ENCODE measurements at regions not wholly inside any gene's neighbourhood (a gene's known extent, or its start where the extent isn't known, plus 50 kb on each side); places are given as distances from the start of the nearest gene placed in this dataset.

GRCh38 chr1:188364927-188365449, 1536.2 kb downstream of the PLA2G4A start:
- DNase-seq = no peak

- DNase-seq = no peak
Observed at GRCh38 chr1:188365874-188366273, 1537.1 kb downstream of the PLA2G4A start.

- DNase-seq = no peak
Observed at GRCh38 chr1:188367661-188368060, 1538.9 kb downstream of the PLA2G4A start.

GRCh38 chr1:188371295-188371806, 1542.6 kb downstream of the PLA2G4A start:
- DNase-seq = no peak

- DNase-seq = no peak
Observed at GRCh38 chr1:188372821-188373220, 1544.1 kb downstream of the PLA2G4A start.

GRCh38 chr1:188382851-188383250, 1554.1 kb downstream of the PLA2G4A start:
- DNase-seq = no peak

GRCh38 chr1:188386161-188386560, 1557.4 kb downstream of the PLA2G4A start:
- DNase-seq = no peak

- no peak for DNase-seq
Observed at GRCh38 chr1:188386666-188387065, 1557.9 kb downstream of the PLA2G4A start.

- DNase-seq = no peak
Observed at GRCh38 chr1:188394677-188395076, 1565.9 kb downstream of the PLA2G4A start.

- no peak for DNase-seq
Observed at GRCh38 chr1:188397521-188397920, 1568.8 kb downstream of the PLA2G4A start.

GRCh38 chr1:188402986-188403385, 1574.2 kb downstream of the PLA2G4A start:
- DNase-seq = no peak

GRCh38 chr1:188406636-188407035, 1577.9 kb downstream of the PLA2G4A start:
- DNase-seq = no peak

GRCh38 chr1:188420177-188420576, 1591.4 kb downstream of the PLA2G4A start:
- no peak for DNase-seq

GRCh38 chr1:188423073-188423472, 1594.3 kb downstream of the PLA2G4A start:
- DNase-seq = no peak

- DNase-seq = no peak
Observed at GRCh38 chr1:188424176-188424575, 1595.4 kb downstream of the PLA2G4A start.

GRCh38 chr1:188425687-188426086, 1596.9 kb downstream of the PLA2G4A start:
- no peak for DNase-seq

GRCh38 chr1:188426561-188426960, 1597.8 kb downstream of the PLA2G4A start:
- no peak for DNase-seq

GRCh38 chr1:188427642-188428041, 1598.9 kb downstream of the PLA2G4A start:
- no peak for DNase-seq

- no peak for DNase-seq
Observed at GRCh38 chr1:188429386-188429785, 1600.6 kb downstream of the PLA2G4A start.

GRCh38 chr1:188432427-188432826, 1603.7 kb downstream of the PLA2G4A start:
- no peak for DNase-seq

- no peak for DNase-seq
Observed at GRCh38 chr1:188433425-188433824, 1604.7 kb downstream of the PLA2G4A start.

- DNase-seq = no peak
Observed at GRCh38 chr1:188444526-188444925, 1615.8 kb downstream of the PLA2G4A start.

GRCh38 chr1:188462837-188463236, 1634.1 kb downstream of the PLA2G4A start:
- no peak for DNase-seq

- no peak for DNase-seq
Observed at GRCh38 chr1:188463919-188464318, 1635.2 kb downstream of the PLA2G4A start.

- DNase-seq = no peak
Observed at GRCh38 chr1:188466539-188466938, 1637.8 kb downstream of the PLA2G4A start.
